GM12875 (cell line): ENCODE measurements at regions not wholly inside any gene's neighbourhood (a gene's known extent, or its start where the extent isn't known, plus 50 kb on each side); places are given as distances from the start of the nearest gene placed in this dataset.

Source experiments
- H3K4me3 ChIP-seq: one replicate; pipeline ENCODE4 v1.5.1; 2011; ENCODE audit warnings: low read depth, low read length, control low read depth
- TF ChIP-seq, protein P1 (sequence below): IDR thresholded peaks from 2 replicates; pipeline ENCODE4 v1.5.1; 2011; ENCODE audit warnings: low read depth, mild to moderate bottlenecking, control low read depth, inconsistent platforms, low read length, moderate library complexity, borderline replicate concordance; ENCODE audit not compliant: insufficient read depth

DNA sequence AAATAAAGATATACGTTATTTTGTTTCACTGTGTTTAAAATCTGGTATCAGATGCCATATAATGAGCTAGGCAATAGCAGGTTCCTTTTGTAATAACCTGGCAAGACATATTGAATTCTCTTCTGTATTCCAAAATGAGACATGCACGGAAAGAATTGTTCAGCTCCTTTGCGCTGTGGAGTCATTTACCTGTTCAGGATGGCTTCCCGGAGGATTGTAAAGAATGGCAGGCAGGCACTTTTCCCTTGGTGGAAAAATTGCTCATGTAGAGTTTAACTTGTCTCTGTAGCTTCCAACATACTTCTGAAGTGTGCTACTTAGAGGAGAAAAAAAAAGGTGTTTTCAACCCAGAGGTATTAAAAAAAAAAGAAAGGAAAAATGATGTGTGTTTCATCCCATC lies 805.2 kb downstream of the GALC start:
- TF ChIP-seq, protein P1, sequence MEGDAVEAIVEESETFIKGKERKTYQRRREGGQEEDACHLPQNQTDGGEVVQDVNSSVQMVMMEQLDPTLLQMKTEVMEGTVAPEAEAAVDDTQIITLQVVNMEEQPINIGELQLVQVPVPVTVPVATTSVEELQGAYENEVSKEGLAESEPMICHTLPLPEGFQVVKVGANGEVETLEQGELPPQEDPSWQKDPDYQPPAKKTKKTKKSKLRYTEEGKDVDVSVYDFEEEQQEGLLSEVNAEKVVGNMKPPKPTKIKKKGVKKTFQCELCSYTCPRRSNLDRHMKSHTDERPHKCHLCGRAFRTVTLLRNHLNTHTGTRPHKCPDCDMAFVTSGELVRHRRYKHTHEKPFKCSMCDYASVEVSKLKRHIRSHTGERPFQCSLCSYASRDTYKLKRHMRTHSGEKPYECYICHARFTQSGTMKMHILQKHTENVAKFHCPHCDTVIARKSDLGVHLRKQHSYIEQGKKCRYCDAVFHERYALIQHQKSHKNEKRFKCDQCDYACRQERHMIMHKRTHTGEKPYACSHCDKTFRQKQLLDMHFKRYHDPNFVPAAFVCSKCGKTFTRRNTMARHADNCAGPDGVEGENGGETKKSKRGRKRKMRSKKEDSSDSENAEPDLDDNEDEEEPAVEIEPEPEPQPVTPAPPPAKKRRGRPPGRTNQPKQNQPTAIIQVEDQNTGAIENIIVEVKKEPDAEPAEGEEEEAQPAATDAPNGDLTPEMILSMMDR: no peak
- no peak overlapping the region for H3K4me3 ChIP-seq

DNA sequence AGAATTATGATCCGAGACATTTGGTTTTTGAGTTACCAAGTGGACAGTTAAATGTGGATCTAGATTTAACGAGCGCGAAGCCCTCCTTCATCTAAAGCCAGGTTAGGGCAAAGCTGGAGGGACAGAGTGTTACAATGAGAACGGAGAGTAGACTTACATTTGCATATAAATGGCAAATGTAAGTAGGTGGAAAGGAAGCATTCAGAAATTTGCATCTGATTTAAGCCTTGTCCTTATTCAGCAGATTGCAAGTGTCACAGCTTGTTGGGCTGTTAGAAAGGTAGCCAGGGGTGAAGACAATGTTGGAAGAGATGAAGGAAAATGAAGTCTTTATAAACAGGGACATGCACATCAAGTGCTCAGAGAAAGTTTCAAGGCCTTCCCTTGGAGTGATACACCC lies 806.2 kb downstream of the GALC start:
- H3K4me3 ChIP-seq: no peak overlapping the region
- TF ChIP-seq, protein P1: no peak

- TF ChIP-seq, protein P1: no peak
- no peak overlapping the region for H3K4me3 ChIP-seq
These were observed 806.9 kb downstream of the GALC start for GRCh38 chr14:87185961-87186560.

DNA sequence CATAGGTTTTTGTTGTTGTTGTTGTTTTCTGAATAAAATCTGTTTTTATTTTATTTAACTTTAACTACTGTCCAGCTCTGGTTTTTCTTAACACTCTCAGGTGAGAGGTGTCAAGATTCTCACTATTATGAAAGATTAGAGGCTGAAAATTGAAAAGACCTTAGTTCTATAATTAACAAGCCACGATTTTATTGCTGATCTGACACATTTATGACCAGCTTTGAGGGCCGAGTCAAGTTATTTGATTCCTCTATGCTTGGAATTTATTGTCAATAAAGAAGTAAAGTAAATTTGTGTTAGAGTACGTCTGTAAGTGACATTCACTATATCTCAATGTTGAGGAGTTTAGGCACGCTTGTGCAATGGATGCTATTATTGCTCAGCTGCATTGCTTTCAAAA lies 808.8 kb downstream of the GALC start:
- TF ChIP-seq, protein P1: no peak
- no peak overlapping the region for H3K4me3 ChIP-seq

GRCh38 chr14:87181288-87181687 lies 811.7 kb downstream of the GALC start:
- TF ChIP-seq, protein P1: no peak
- no peak overlapping the region for H3K4me3 ChIP-seq

DNA sequence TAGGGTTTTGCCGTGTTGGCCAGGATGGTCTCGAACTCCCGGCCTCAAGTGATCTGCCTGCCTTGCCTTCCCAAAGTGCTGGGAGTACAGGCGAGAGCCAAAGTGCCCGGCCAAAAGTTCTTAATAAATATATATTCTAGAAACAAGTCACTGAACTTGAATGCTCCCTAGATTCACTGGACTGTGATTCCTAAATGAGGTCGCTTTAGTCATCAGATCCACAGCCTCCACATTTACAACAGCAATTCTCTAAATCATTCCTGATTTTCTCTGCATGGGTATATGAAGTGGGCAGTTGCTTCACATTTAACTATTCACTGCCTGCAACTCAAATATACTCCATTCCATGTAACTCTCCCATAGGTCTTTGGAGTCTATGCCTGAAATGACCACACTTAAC lies 813.0 kb downstream of the GALC start:
- TF ChIP-seq, protein P1: no peak

GRCh38 chr14:87178277-87178676 lies 814.7 kb downstream of the GALC start:
- H3K4me3 ChIP-seq: no peak overlapping the region
- TF ChIP-seq, protein P1: no peak

More for the DNA sequence above, 813.0 kb downstream of the GALC start:
- no peak overlapping the region for H3K4me3 ChIP-seq
